T-helper 17 cell (primary cell): ENCODE measurements at regions not wholly inside any gene's neighbourhood (a gene's known extent, or its start where the extent isn't known, plus 50 kb on each side); places are given as distances from the start of the nearest gene placed in this dataset.

Experiments
- ATAC-seq: fragments of 150-1000 bp; cut with Tn5 transposase; 2 replicates; pipeline ENCODE4 v1.10.0; 2021; ENCODE audit warnings: mild to moderate bottlenecking, moderate library complexity
- DNase-seq, 3 donors: peaks; one replicate each; pipeline versions ENCODE4 v3.0.0 to v3.0.0-alpha.2; 2020 to 2021
- H3K9me3 ChIP-seq: one replicate; pipeline ENCODE4 v1.7.0; 2013; ENCODE audit warnings: low read length, mild to moderate bottlenecking; ENCODE audit not compliant: control insufficient read depth, poor library complexity, severe bottlenecking
- H3K27ac Mint-ChIP-seq: one replicate; pipeline ENCODE4 v1.8.0; 2022; ENCODE audit warnings: mild to moderate bottlenecking, moderate library complexity, mixed read lengths
- H3K27me3 Mint-ChIP-seq: one replicate; pipeline ENCODE4 v1.8.0; 2022; ENCODE audit warnings: mixed read lengths
- H3K36me3 Mint-ChIP-seq: one replicate; pipeline ENCODE4 v1.8.0; 2022; ENCODE audit warnings: low read depth, mixed read lengths
- H3K4me1 Mint-ChIP-seq: one replicate; pipeline ENCODE4 v1.8.0; 2022; ENCODE audit warnings: mild to moderate bottlenecking, mixed read lengths
- H3K4me3 Mint-ChIP-seq: one replicate; pipeline ENCODE4 v1.8.0; 2022; ENCODE audit warnings: mild to moderate bottlenecking, moderate library complexity, mixed read lengths

DNA sequence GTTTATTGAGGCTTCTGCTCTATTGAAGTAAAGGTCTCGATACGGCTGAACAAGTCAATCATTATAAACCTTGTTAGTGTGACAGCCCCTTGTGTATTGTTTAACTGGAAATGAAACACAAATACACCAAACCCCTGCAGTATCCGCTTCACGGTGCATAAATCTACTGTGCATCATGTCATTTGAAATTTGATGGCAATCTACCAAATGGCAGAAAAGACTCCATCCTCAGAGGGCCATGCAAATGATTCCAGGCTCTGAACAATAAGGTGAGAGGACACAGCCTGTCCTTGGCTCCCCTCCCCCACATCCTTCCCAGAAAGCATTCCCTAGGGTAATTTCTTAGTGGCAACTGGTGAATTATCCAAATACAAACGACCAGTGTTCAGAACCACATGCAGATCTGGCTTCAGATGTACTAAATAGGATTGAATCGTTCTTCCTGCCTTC, 80.6 kb downstream of the ADCYAP1 start:
- Mint-ChIP-seq H3K27me3 (no peaks in the 10 kb centered on the region), H3K27ac (no peak overlapping the region), H3K36me3 (no peaks in the 10 kb centered on the region), H3K4me3 (no peak overlapping the region), H3K4me1 (no peaks in the 10 kb centered on the region)
- ATAC-seq, result no peak
- H3K9me3 ChIP-seq, result no peaks in the 10 kb centered on the region
- no peak for DNase-seq

DNA sequence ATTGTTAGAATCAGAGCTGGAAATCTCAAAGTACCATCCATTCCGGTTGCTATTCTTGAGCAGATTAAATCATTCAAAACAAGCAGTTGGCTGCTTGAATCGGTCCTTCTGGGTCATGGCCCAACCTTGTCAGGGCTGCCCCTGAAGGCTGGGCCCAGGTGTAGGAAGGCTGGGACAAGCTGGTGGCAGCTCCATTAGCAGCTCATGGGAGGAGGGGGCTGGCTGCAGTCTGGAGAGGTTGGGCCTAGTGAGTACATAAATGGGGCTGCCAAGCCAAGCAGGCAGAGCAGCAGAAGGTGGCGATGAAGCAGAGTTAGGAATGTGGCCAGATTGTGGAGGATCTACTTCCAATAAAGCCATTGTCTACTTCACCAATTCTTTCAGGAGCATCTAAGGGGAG, 81.4 kb downstream of the ADCYAP1 start:
- no peaks in the 10 kb centered on the region for H3K9me3 ChIP-seq
- no peak overlapping the region for H3K4me3 Mint-ChIP-seq
- ATAC-seq, result no peak
- H3K27ac Mint-ChIP-seq, result no peak overlapping the region
- H3K36me3 Mint-ChIP-seq, result no peaks in the 10 kb centered on the region
- H3K4me1 Mint-ChIP-seq, result no peaks in the 10 kb centered on the region
- no peaks in the 10 kb centered on the region for H3K27me3 Mint-ChIP-seq
- DNase-seq, result no peak

DNA sequence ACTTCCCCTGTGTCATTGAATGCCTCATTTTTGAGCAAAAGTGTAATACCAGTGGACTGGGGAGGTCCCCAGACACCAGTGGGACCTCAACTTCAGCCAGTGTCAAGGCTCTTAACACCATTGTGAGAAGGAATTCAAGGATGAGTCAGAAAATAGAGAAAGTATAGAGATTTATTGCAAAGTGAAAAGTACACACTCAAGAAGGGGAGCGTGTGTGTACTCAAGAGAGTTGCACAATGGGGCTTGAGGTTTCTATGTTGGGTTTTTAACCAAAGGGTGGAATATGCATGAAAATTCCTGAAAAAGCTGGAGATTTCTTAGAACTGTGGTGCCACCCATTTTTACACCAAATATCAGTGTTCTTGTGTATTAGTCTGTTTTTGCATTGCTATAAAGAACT, 81.9 kb downstream of the ADCYAP1 start:
- Mint-ChIP-seq H3K36me3 (no peaks in the 10 kb centered on the region), H3K27ac (no peak overlapping the region), H3K27me3 (no peaks in the 10 kb centered on the region), H3K4me3 (no peak overlapping the region), H3K4me1 (no peaks in the 10 kb centered on the region)
- ATAC-seq, result no peak
- no peak for DNase-seq
- H3K9me3 ChIP-seq, result no peaks in the 10 kb centered on the region

DNA sequence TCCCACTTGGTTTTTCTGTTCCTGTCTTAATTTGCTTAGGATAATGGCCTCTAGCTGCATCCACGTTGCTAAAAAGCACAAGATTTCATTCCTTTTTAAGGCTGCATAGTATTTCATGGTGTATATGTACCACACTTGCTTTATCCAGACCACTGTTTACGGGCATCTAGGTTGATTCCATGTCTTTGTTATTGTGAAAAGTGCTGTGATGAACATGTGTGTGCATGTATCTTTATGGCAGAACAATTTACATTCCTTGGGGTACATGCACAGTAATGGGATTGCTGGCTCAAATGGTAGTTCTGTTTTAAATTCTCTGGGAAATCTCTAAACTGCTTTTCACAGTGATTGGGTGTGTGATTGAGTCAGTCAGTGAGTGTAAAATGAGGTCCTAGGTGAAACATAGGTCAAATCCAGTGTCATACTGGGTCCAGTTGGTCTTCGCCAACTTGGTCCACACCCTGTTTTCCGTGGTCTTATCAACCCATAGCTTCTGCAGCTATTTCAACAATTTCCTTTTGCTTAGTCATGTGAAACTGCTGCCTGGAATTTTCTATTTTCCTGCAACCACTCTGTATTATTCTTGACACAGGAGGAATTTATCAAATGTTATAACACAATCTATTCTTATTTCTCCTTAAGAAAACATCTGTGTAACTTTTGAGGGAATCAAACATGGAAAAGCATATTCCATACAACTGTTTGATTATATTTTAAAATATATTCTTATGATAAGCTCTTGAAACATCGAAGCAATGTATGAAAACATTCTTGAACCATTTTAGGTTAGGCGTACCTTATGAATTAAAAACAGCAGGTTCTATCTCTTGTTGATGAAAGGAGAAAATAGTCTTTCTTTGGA, 82.9 kb downstream of the ADCYAP1 start:
- H3K27me3 Mint-ChIP-seq, result no peaks in the 10 kb centered on the region
- no peak overlapping the region for H3K4me3 Mint-ChIP-seq

DNA sequence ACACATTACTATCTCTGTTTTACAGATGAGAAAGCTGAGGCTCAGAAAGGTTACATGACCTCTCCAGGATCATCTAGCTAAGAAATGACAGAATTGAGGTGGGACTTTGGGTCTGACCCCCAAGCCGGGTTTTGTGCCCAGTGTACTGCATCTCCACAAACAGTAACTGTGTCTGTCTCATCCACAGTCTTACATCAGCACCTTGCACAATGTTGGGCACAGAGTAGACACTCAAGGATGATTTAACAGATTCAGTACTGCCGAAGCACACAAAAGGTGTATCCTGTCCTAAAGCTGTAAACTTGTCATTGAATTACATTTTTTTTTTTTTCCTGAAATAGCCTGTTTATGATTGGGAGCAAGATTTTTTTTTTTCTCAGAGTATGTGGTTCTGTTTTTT, 84.8 kb downstream of the ADCYAP1 start:
- Mint-ChIP-seq H3K36me3 (no peaks in the 10 kb centered on the region), H3K27ac (no peak overlapping the region), H3K4me3 (no peak overlapping the region), H3K4me1 (no peaks in the 10 kb centered on the region), H3K27me3 (no peaks in the 10 kb centered on the region)
- H3K9me3 ChIP-seq, result no peaks in the 10 kb centered on the region
- ATAC-seq (no peak), DNase-seq (no peak)

More for the DNA sequence above, 82.9 kb downstream of the ADCYAP1 start:
- Mint-ChIP-seq H3K4me1 (no peaks in the 10 kb centered on the region), H3K27ac (no peak overlapping the region), H3K36me3 (no peaks in the 10 kb centered on the region)
- DNase-seq (no peak), ATAC-seq (no peak)
- H3K9me3 ChIP-seq, result no peaks in the 10 kb centered on the region

DNA sequence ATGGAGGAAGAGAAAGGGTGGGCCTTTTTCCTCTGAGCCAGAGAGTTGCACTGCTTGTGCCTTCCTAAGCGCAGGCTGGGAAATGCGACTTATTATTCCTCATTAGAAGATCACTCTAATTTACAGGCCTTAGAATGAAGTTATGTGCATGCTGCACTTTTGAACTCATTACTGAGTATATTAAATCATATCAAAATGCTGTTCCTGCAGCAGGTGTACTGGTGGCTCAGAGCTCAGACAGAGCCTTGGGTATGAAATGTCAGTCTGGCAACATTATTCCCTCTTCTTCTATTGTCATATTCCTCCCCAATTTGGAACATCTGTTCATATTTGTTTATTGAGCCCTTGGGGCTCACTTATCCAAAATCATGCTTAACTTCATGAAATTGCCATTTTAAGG, 85.5 kb downstream of the ADCYAP1 start:
- Mint-ChIP-seq H3K36me3 (no peaks in the 10 kb centered on the region), H3K4me1 (no peaks in the 10 kb centered on the region), H3K27ac (no peak overlapping the region), H3K4me3 (no peak overlapping the region), H3K27me3 (no peaks in the 10 kb centered on the region)
- no peak for ATAC-seq
- DNase-seq, result no peak
- H3K9me3 ChIP-seq, result no peaks in the 10 kb centered on the region

DNA sequence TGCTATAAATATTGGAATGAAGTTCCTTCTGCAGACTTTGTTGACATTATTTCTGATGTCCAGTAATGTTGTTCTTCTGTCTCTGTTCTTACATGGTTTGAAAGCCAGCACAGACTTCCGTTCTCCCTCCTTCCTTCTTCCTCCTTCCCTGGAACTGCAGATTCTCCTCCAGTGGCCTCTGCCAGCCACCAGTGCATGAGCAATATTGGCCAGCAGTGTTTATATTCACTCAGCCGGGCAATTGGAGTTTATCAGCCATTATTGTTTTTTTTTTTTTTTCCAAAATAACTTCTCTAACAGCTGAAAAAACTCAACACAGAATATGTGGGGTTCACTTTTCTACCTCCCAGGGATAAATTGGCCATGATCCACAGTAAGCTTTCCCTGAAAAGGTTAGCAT, 86.8 kb downstream of the ADCYAP1 start:
- H3K4me1 Mint-ChIP-seq, result no peaks in the 10 kb centered on the region
- no peaks in the 10 kb centered on the region for H3K36me3 Mint-ChIP-seq
- no peak for ATAC-seq
- H3K9me3 ChIP-seq, result no peaks in the 10 kb centered on the region
- DNase-seq, result no peak
- H3K4me3 Mint-ChIP-seq, result no peak overlapping the region
- H3K27ac Mint-ChIP-seq, result no peak overlapping the region
- H3K27me3 Mint-ChIP-seq, result no peaks in the 10 kb centered on the region

DNA sequence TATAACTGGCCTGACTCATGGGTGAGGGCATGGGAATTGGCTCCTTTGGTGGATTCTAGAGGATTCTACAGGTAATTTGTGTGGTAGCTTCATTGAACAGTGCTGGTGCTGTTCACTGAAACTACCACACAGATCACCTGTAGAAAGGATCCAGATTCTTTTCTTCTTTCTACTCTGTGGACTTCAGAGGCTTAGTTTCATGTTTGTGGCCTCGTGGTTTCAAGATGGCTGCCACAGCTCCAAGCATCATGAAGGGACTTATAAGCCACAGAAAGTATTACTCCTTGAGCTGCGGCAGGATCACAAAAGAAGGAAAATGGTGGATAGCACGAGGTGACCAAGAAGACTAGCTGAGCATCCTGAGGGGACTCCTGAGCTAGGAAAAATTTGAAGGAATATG, 88.9 kb downstream of the ADCYAP1 start:
- Mint-ChIP-seq H3K27me3 (no peaks in the 10 kb centered on the region), H3K4me1 (no peaks in the 10 kb centered on the region), H3K4me3 (no peak overlapping the region), H3K36me3 (no peaks in the 10 kb centered on the region), H3K27ac (no peak overlapping the region)
- no peaks in the 10 kb centered on the region for H3K9me3 ChIP-seq
- no peak for ATAC-seq
- no peak for DNase-seq

DNA sequence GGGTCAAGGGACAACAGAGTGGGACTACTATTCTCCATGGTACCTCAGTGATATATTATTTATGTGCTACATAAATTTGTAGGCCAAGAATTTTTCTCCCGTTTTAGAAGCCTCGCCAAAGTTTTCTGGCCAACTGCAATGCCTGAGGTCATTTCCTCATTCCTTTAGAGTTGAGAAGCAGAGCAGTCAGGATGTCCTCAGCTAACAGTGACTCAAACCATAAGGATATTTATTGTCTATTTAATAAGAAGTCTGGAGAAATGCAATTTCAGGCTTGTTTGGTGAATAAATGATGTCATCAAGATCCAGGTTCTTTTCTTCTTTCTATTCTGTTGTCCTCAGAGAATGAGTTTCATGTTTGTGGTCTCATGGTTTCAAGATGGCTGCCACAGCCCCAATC, 91.0 kb downstream of the ADCYAP1 start:
- DNase-seq (no peak), ATAC-seq (no peak)
- no peak overlapping the region for H3K4me3 Mint-ChIP-seq
- no peaks in the 10 kb centered on the region for H3K9me3 ChIP-seq
- H3K27me3 Mint-ChIP-seq, result no peaks in the 10 kb centered on the region
- H3K4me1 Mint-ChIP-seq, result no peaks in the 10 kb centered on the region
- H3K27ac Mint-ChIP-seq, result no peak overlapping the region
- H3K36me3 Mint-ChIP-seq, result no peaks in the 10 kb centered on the region

DNA sequence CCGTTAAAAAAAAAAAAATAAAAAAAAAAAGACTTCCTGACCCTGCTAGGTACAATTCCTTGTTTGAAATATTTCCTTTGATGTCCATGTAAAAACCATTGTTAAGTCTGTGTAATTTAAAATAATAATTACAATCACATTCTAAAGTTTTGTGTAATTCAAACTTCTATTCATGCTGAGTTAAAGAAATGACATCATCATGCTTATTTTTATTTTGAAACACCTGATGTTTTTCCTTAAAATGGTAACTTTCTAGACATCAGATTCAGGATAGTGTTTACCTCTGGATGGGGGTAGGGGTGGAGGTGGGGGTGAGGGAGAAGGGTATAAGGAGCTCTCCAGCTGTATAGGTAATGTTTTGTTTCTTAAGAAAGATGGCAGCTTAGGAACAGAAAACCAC, 92.8 kb downstream of the ADCYAP1 start:
- no peak overlapping the region for H3K4me3 Mint-ChIP-seq

DNA sequence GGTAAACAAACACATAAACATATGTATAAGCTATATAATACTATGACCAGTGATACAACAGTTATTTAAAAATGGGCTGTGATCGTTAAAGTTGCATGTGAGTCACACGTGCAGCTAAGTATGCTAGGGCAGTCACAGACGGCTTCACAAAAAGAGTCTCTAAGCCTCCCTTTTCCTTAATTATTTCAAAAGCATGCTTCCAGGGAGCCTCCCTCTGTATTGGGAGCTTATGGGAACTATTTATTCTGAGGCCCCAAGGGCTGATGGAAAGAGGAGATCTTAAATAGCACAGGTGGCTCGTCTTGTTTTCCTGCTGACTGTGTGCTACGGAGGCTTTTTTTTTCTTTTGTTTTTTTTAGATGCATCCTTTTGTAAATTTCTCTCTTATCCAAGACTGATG, 94.3 kb downstream of the ADCYAP1 start:
- no peaks in the 10 kb centered on the region for H3K9me3 ChIP-seq
- ATAC-seq, result no peak
- H3K36me3 Mint-ChIP-seq, result no peaks in the 10 kb centered on the region
- H3K27me3 Mint-ChIP-seq, result no peaks in the 10 kb centered on the region
- no peak overlapping the region for H3K4me3 Mint-ChIP-seq
- no peak for DNase-seq
- H3K4me1 Mint-ChIP-seq, result no peaks in the 10 kb centered on the region
- H3K27ac Mint-ChIP-seq, result no peak overlapping the region

More for the DNA sequence above, 92.8 kb downstream of the ADCYAP1 start:
- H3K9me3 ChIP-seq, result no peaks in the 10 kb centered on the region
- H3K4me1 Mint-ChIP-seq, result no peaks in the 10 kb centered on the region
- no peak overlapping the region for H3K27ac Mint-ChIP-seq
- no peaks in the 10 kb centered on the region for H3K36me3 Mint-ChIP-seq
- ATAC-seq, result no peak
- no peak for DNase-seq
- no peaks in the 10 kb centered on the region for H3K27me3 Mint-ChIP-seq

DNA sequence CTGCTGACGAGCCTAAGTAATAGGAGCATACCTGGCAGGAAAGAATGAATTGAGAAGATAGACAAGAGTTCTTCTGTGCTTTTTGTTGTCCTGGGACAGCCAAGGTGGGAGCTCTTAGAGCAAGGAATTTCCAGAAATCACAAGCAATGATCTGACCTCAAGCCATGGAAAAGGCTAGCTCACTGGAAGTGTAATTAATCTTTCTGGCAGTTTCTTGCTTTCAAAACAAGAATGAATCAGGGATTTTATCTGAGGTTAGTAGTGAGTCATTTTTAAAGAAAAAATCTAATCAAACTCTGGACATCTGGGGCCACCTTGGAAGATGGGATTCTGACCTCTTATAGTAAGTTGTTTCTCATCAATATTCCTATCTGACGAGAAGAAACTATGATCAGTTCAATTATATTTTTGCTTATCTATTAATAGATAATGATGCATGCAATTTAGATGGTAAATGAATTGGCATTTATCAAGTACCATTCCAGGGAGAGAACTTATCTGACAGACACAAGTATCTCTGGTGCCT, 98.0 kb downstream of the ADCYAP1 start:
- Mint-ChIP-seq H3K27ac (no peak overlapping the region), H3K4me3 (no peak overlapping the region), H3K36me3 (no peaks in the 10 kb centered on the region), H3K27me3 (peaks cover 5% of the 10 kb centered on the region), H3K4me1 (no peaks in the 10 kb centered on the region)
- ATAC-seq, result no peak
- peaks cover 3% of the 10 kb centered on the region for H3K9me3 ChIP-seq
- DNase-seq, result no peak

DNA sequence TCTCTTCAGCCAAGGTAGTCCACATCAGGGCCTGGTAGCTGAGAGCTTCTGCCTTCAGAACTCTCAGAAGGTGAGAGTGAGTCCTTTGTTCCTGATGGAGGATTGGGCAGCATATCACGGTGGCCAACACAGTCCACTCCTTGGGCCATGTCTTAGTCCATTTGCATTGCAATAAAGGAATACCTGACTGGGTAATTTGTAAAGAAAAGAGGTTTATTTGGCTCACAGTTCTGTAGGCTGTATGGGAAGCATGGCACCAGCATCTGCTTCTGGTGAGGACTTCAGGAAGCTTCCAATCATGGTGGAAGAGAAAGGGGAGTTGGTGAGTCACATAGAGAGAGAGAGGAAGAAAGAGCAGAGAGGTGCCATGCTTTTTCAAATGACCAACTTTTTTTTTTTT, 98.8 kb downstream of the ADCYAP1 start:
- DNase-seq (no peak), ATAC-seq (no peak)
- Mint-ChIP-seq H3K4me3 (no peak overlapping the region), H3K36me3 (no peaks in the 10 kb centered on the region), H3K4me1 (no peaks in the 10 kb centered on the region), H3K27ac (no peak overlapping the region), H3K27me3 (peaks cover 5% of the 10 kb centered on the region)
- peaks cover 3% of the 10 kb centered on the region for H3K9me3 ChIP-seq

DNA sequence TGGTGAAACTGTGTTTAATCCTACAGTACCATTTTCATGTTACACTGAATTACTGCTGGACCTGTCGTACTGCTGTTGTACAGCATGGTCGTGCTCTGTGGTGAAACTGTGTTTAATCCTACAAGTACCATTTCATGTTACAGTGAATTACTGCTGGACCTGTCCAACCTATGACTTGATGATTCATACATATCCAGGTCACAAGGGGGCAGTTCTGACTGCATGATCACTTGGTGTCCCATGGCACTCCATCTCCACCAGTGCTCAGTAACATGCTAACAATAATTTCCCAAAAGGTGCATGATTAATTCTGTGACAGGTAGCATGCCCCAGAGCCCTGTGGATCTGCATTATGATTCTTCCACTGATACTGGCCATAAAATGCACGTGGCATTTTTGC, 101.6 kb downstream of the ADCYAP1 start:
- H3K4me1 Mint-ChIP-seq, result no peaks in the 10 kb centered on the region
- peaks cover 5% of the 10 kb centered on the region for H3K27me3 Mint-ChIP-seq
- DNase-seq (no peak), ATAC-seq (no peak)
- no peak overlapping the region for H3K27ac Mint-ChIP-seq
- no peaks in the 10 kb centered on the region for H3K36me3 Mint-ChIP-seq
- no peak overlapping the region for H3K4me3 Mint-ChIP-seq
- H3K9me3 ChIP-seq, result peaks cover 3% of the 10 kb centered on the region
